OCI-LY1 (cell line): ENCODE measurements at regions not wholly inside any gene's neighbourhood (a gene's known extent, or its start where the extent isn't known, plus 50 kb on each side); places are given as distances from the start of the nearest gene placed in this dataset.
"Not testable (repeated sequence)": the region's sequence is repeated elsewhere in the genome, so short reads cannot be mapped to it uniquely, and the experiment has no call there.

Source experiments
- H2AFZ ChIP-seq: fragments of 200-600 bp; sonication (generic), shearing (Covaris generic); 2 replicates; pipeline ENCODE4 v1.6.0; 2014; ENCODE audit warnings: antibody characterized with exemption, mild to moderate bottlenecking, low read length
- H3F3A ChIP-seq: fragments of 200-600 bp; sonication (generic), shearing (Covaris generic); 2 replicates; pipeline ENCODE4 v1.6.0; 2014; ENCODE audit warnings: mild to moderate bottlenecking, antibody characterized with exemption, low read length, moderate library complexity; ENCODE audit not compliant: insufficient read depth
- H3K27ac ChIP-seq: fragments of 200-600 bp; sonication (generic); 2 replicates; pipeline ENCODE4 v1.5.1; 2014; ENCODE audit warnings: low read length, mixed run types, mild to moderate bottlenecking, low read depth; ENCODE audit not compliant: poor library complexity, severe bottlenecking
- H3K27me3 ChIP-seq: fragments of 200-600 bp; sonication (generic); 2 replicates; pipeline ENCODE4 v1.6.0; 2014; ENCODE audit warnings: antibody characterized with exemption, mild to moderate bottlenecking, low read length, moderate library complexity; ENCODE audit not compliant: insufficient read depth
- H3K36me3 ChIP-seq: fragments of 200-600 bp; sonication (generic); 2 replicates; pipeline ENCODE4 v1.6.1; 2014; ENCODE audit warnings: mild to moderate bottlenecking, antibody characterized with exemption, low read length, moderate library complexity, mixed read lengths; ENCODE audit not compliant: insufficient read depth
- H3K4me1 ChIP-seq: fragments of 200-600 bp; sonication (generic); 2 replicates; pipeline ENCODE4 v1.5.1; 2014; ENCODE audit warnings: mild to moderate bottlenecking, low read length, moderate library complexity; ENCODE audit not compliant: insufficient read depth, severe bottlenecking
- H3K4me2 ChIP-seq: fragments of 200-600 bp; sonication (generic), shearing (Covaris generic); 2 replicates; pipeline ENCODE4 v1.6.1; 2014; ENCODE audit warnings: low read length
- H3K4me3 ChIP-seq: fragments of 200-600 bp; sonication (generic); 2 replicates; pipeline ENCODE4 v1.5.1; 2014; ENCODE audit warnings: low read length, low read depth, mild to moderate bottlenecking, mixed read lengths; ENCODE audit not compliant: poor library complexity, severe bottlenecking
- H3K79me2 ChIP-seq: fragments of 200-600 bp; shearing (Covaris generic); 2 replicates; pipeline ENCODE4 v1.6.1; 2016; ENCODE audit warnings: mixed run types, low read length, mixed read lengths; ENCODE audit not compliant: insufficient read depth
- H3K9ac ChIP-seq: fragments of 200-600 bp; sonication (generic), shearing (Covaris generic); 2 replicates; pipeline ENCODE4 v1.6.1; 2014; ENCODE audit warnings: mild to moderate bottlenecking, low read length, mixed read lengths
- H3K9me2 ChIP-seq: fragments of 200-600 bp; sonication (generic), shearing (Covaris generic); 2 replicates; pipeline ENCODE4 v1.6.1; 2014; ENCODE audit warnings: low read depth, mild to moderate bottlenecking, low read length, mixed read lengths
- H3K9me3 ChIP-seq: fragments of 200-600 bp; shearing (Covaris generic); 2 replicates; pipeline ENCODE4 v1.6.1; 2014; ENCODE audit warnings: low read length, mixed read lengths
- H4K20me1 ChIP-seq: fragments of 200-600 bp; sonication (generic), shearing (Covaris generic); 2 replicates; pipeline ENCODE4 v1.6.0; 2016; ENCODE audit warnings: mild to moderate bottlenecking, low read length; ENCODE audit not compliant: insufficient read depth
- CTCF ChIP-seq: fragments of 200-600 bp; sonication (generic), shearing (Covaris generic); IDR thresholded peaks from 2 replicates; pipeline ENCODE4 v1.5.1; 2017; ENCODE audit warnings: mild to moderate bottlenecking, antibody characterized with exemption, low read length, moderate library complexity, mixed read lengths
- EZH2 ChIP-seq: fragments of 200-600 bp; sonication (generic), shearing (Covaris generic); IDR thresholded peaks from 2 replicates; pipeline ENCODE4 v1.8.0; 2017; ENCODE audit warnings: borderline replicate concordance, mixed run types, mild to moderate bottlenecking, antibody characterized with exemption, low read length, moderate library complexity, mixed read lengths

GRCh38 chr1:57576756-57577155 is 152.9 kb upstream of the DAB1 start:
- H3K36me3 ChIP-seq: no peaks in the 10 kb centered on the region
- no peaks in the 10 kb centered on the region for H3K9me2 ChIP-seq
- no peaks in the 10 kb centered on the region for H4K20me1 ChIP-seq
- H3K4me2 ChIP-seq: no peak overlapping the region
- H3K9ac ChIP-seq: no peak overlapping the region
- H3F3A ChIP-seq: no peaks in the 10 kb centered on the region
- no peak overlapping the region for H2AFZ ChIP-seq
- no peak overlapping the region for H3K4me3 ChIP-seq
- no peak for TF ChIP-seq EZH2
- no peak for TF ChIP-seq CTCF
- H3K4me1 ChIP-seq: no peaks in the 10 kb centered on the region
- H3K79me2 ChIP-seq: no peaks in the 10 kb centered on the region
- H3K27ac ChIP-seq: no peak overlapping the region
- no peaks in the 10 kb centered on the region for H3K27me3 ChIP-seq
- H3K9me3 ChIP-seq: no peaks in the 10 kb centered on the region

DNA sequence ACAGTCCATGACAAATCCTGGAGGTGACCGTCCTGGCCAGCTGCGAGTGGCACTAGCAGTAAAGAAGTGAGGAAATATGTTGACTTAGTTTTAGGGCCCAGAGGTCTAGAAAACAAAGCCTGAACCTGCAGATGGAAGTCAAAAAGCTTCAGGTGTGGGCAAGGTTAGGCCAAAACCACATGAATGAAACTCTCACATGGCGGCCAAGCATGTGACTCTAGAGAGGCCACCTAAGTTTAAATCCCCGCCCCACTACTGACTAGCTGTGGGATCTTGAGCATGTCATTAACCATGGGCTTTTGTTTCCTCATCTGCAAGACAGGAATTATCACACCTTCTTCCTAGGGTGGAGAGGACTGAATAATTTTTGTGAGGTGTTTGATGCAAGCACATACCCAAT is 148.2 kb upstream of the DAB1 start:
- Histone ChIP-seq H3K9me2 (no peaks in the 10 kb centered on the region), H3K27me3 (no peaks in the 10 kb centered on the region), H3K4me3 (no peak overlapping the region), H2AFZ (no peak overlapping the region), H3K27ac (no peak overlapping the region), H3K9me3 (no peaks in the 10 kb centered on the region), H3K4me2 (no peak overlapping the region), H4K20me1 (no peaks in the 10 kb centered on the region), H3F3A (no peaks in the 10 kb centered on the region), H3K79me2 (no peaks in the 10 kb centered on the region), H3K9ac (no peak overlapping the region), H3K4me1 (no peaks in the 10 kb centered on the region), H3K36me3 (no peaks in the 10 kb centered on the region)
- no peak for TF ChIP-seq CTCF
- no peak for TF ChIP-seq EZH2

- not testable (repeated sequence) for H3K36me3 ChIP-seq, H3K27me3 ChIP-seq, H3K9me2 ChIP-seq, H3K4me3 ChIP-seq, H4K20me1 ChIP-seq, H3K4me1 ChIP-seq, H3K9ac ChIP-seq, H3K9me3 ChIP-seq, H2AFZ ChIP-seq, H3K27ac ChIP-seq, H3F3A ChIP-seq, H3K4me2 ChIP-seq, H3K79me2 ChIP-seq
Measured at GRCh38 chr1:57558066-57558465, 134.2 kb upstream of the DAB1 start.

GRCh38 chr1:57553666-57554065 is 129.8 kb upstream of the DAB1 start:
- Histone ChIP-seq H3K79me2 (no peaks in the 10 kb centered on the region), H4K20me1 (no peaks in the 10 kb centered on the region), H2AFZ (no peak overlapping the region), H3K9ac (no peak overlapping the region), H3K27ac (no peak overlapping the region), H3F3A (no peaks in the 10 kb centered on the region), H3K4me2 (no peak overlapping the region), H3K4me3 (no peak overlapping the region), H3K9me3 (no peaks in the 10 kb centered on the region), H3K9me2 (no peaks in the 10 kb centered on the region), H3K4me1 (no peaks in the 10 kb centered on the region), H3K36me3 (no peaks in the 10 kb centered on the region), H3K27me3 (no peaks in the 10 kb centered on the region)
- TF ChIP-seq EZH2: no peak
- TF ChIP-seq CTCF: no peak
